Mucosa of descending colon (tissue), 3 donors: ENCODE measurements at regions not wholly inside any gene's neighbourhood (a gene's known extent, or its start where the extent isn't known, plus 50 kb on each side); places are given as distances from the start of the nearest gene placed in this dataset.

Experiments used
- ATAC-seq: fragments of 200-7000 bp; cut with Tn5 transposase; one replicate; pipeline ENCODE4 v1.9.1; 2020; ENCODE audit warnings: mild to moderate bottlenecking, moderate library complexity
- DNase-seq, 3 donors: peaks; one replicate each; pipeline ENCODE4 v3.0.0-alpha.2; 2020
- H3K36me3 ChIP-seq: fragments of 200-600 bp; one replicate; pipeline ENCODE4 v1.8.0; 2021; ENCODE audit warnings: low read depth, mild to moderate bottlenecking
- H3K4me1 ChIP-seq: fragments of 200-600 bp; one replicate; pipeline ENCODE4 v1.8.0; 2021; ENCODE audit warnings: low read depth, mild to moderate bottlenecking
- H3K4me3 ChIP-seq: fragments of 200-600 bp; one replicate; pipeline ENCODE4 v1.8.0; 2021; ENCODE audit warnings: mild to moderate bottlenecking
- H3K9me3 ChIP-seq: fragments of 200-600 bp; one replicate; pipeline ENCODE4 v1.8.0; 2021; ENCODE audit warnings: mild to moderate bottlenecking
- intact Hi-C, 2 donors: fragments of 100-400 bp; cut with DNase I in 1 of 2; cut with micrococcal nuclease in 1 of 2; formaldehyde crosslinking; loops; one replicate each; pipeline versions ENCODE4 v1.11.0 to v1.11.1; 2022; cut with DNase I, micrococcal nuclease
- TF ChIP-seq, protein P1 (sequence below): fragments of 200-600 bp; IDR thresholded peaks from one replicate; pipeline ENCODE4 v1.8.0; 2022; ENCODE audit warnings: antibody characterized with exemption, mild to moderate bottlenecking
- donor health status: DM: no; HTN: no; CAD: no; lungs with moderate emphysema.
- donor health status: DM: no; HTN: no; CAD: no.
- donor health status: DM: no; HTN: yes; CAD: no.

DNA sequence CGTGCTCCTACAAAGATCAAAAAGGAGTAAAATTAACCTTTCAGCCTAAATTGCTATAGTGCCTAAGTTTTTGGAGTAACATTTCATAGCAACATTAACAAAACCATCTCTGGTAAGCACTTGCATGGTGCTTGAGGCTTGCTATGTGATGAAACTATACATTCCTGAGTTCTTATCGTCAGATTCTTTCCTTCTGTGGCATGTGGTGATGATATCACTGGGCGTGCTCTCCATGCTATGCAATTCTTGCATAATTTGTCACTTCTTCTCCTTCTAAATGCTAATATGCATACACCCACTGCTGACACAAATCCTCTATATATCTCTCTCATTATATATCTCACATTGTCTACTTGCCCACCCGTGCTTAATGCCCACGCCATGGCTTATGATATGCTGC is 2019.9 kb downstream of the MAT2B start:
- no peaks in the 10 kb centered on the region for H3K4me1 ChIP-seq
- H3K36me3 ChIP-seq: no peaks in the 10 kb centered on the region
- peaks cover 14% of the 10 kb centered on the region for H3K9me3 ChIP-seq
- no peak overlapping the region for H3K4me3 ChIP-seq
- TF ChIP-seq, protein P1, sequence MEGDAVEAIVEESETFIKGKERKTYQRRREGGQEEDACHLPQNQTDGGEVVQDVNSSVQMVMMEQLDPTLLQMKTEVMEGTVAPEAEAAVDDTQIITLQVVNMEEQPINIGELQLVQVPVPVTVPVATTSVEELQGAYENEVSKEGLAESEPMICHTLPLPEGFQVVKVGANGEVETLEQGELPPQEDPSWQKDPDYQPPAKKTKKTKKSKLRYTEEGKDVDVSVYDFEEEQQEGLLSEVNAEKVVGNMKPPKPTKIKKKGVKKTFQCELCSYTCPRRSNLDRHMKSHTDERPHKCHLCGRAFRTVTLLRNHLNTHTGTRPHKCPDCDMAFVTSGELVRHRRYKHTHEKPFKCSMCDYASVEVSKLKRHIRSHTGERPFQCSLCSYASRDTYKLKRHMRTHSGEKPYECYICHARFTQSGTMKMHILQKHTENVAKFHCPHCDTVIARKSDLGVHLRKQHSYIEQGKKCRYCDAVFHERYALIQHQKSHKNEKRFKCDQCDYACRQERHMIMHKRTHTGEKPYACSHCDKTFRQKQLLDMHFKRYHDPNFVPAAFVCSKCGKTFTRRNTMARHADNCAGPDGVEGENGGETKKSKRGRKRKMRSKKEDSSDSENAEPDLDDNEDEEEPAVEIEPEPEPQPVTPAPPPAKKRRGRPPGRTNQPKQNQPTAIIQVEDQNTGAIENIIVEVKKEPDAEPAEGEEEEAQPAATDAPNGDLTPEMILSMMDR: no peak
- no peak for DNase-seq
- intact Hi-C loops: no loop called here
- ATAC-seq: no peak

DNA sequence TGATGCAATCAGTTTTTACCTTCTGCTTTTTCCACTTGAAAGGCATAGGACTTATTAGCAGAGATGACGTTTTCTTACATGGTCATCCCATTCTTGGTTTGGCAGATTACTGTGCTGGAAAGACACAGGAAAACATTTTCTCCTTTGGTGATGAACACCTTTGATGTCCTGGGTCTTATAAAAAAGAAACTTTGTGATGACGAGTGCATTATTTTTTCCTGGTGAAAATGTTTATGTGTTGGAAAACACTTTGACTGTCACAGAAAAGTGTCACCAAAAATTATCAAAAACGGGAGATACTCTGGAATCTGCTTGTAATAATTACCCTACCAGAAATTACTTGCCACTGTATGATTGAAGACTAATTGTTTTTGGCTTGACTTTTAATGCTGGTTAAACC is 2020.9 kb downstream of the MAT2B start:
- DNase-seq: no peak
- TF ChIP-seq, protein P1: no peak
- intact Hi-C loops: no loop called here

DNA sequence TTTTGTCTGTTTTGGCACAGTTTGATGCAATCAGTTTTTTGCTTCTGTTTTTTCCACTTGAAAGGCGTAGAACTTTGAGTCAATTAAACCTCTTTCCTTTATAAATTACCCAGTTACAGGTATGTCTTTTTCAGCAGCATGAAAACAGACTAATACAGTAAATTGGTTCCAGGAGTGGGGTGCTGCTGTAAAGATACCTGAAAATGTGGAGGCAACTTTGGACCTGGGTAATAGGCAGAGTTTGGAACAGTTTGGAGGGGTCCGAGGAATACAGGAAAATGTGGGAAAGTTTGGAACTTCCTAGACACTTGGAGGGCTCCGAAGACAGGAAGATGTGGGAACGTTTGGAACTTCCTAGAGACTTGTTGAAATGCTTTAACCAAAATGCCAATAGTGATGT is 2022.2 kb downstream of the MAT2B start:
- DNase-seq (no peak), ATAC-seq (no peak)
- Histone ChIP-seq H3K36me3 (no peaks in the 10 kb centered on the region), H3K4me3 (no peak overlapping the region), H3K4me1 (no peaks in the 10 kb centered on the region), H3K9me3 (peaks cover 14% of the 10 kb centered on the region)
- intact Hi-C loops: no loop called here
- TF ChIP-seq, protein P1: no peak

More for the DNA sequence above, 2020.9 kb downstream of the MAT2B start:
- no peak for ATAC-seq
- Histone ChIP-seq H3K36me3 (no peaks in the 10 kb centered on the region), H3K4me3 (no peak overlapping the region), H3K4me1 (no peaks in the 10 kb centered on the region), H3K9me3 (peaks cover 14% of the 10 kb centered on the region)

DNA sequence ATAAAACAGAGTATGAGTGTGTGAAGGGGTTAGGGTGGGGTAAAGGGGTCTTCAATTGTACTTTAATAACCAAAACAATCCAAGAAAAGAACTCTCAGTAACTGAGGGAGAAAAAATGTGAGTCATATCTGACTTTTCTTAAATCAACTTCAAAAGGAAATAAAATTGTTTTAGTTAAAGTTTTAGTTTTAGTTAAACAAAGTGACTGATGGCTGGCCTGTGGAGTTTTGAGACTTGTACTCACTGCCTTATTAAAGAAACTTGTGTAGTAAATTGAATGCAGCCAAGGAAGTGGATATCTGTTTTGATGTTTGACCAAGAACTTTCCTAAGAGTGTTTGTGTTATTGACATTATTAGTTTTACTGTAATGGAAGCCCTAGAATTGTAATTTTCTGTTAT is 2032.6 kb downstream of the MAT2B start:
- intact Hi-C loops: no loop called here

DNA sequence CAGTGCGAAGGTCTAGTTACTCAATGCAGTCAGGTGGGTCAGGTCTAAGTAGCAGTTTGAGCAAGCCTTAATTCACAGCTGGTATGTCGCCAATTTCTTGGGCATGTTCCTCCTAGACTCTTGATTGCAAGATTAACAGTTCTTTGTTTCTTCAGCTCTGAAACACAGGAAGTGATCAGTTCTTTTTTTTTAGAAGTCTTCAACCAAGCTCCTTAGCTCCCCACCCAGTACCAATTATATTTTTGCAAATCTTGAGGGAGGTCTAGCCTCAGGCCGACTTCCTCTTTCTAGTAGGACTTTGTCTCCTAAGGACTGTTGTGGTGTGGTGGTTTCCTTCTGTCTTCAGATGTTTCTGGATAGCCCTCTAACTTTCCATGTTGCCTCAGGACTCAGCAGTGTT is 2054.2 kb downstream of the MAT2B start:
- no peaks in the 10 kb centered on the region for H3K9me3 ChIP-seq
- TF ChIP-seq, protein P1: no peak
- H3K4me3 ChIP-seq: no peak overlapping the region
- DNase-seq: no peak
- H3K4me1 ChIP-seq: no peaks in the 10 kb centered on the region
- intact Hi-C loops: no loop called here
- no peaks in the 10 kb centered on the region for H3K36me3 ChIP-seq
- no peak for ATAC-seq

More for the DNA sequence above, 2032.6 kb downstream of the MAT2B start:
- Histone ChIP-seq H3K4me3 (no peak overlapping the region), H3K4me1 (no peaks in the 10 kb centered on the region), H3K9me3 (no peaks in the 10 kb centered on the region), H3K36me3 (no peaks in the 10 kb centered on the region)
- DNase-seq (no peak), ATAC-seq (no peak)
- TF ChIP-seq, protein P1: no peak

DNA sequence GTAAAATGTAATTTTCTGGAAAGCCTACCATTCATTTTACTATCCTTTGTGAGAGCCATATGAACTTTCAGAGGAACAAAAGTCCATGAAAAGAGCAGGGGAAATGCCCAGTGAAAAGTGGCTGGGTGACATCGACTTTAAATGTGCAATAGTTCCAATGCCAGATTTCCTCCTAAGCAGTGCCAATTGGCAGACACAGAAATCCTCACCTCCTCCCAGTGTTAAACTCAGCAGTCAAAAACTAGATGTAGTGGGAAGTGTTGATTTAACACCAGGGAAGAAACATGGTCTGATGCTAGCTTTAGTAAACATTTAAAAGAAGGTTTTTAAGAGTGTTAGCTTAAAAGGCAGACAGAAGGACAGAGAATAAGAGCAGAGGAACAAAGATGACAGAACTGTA is 2055.2 kb downstream of the MAT2B start:
- TF ChIP-seq, protein P1: no peak
- intact Hi-C loops: no loop called here
- no peaks in the 10 kb centered on the region for H3K9me3 ChIP-seq
- ATAC-seq (no peak), DNase-seq (no peak)
- H3K4me1 ChIP-seq: no peaks in the 10 kb centered on the region
- no peaks in the 10 kb centered on the region for H3K36me3 ChIP-seq
- no peak overlapping the region for H3K4me3 ChIP-seq
